GM19452 (cell line): ENCODE measurements at regions not wholly inside any gene's neighbourhood (a gene's known extent, or its start where the extent isn't known, plus 50 kb on each side); places are given as distances from the start of the nearest gene placed in this dataset.
"Not testable (repeated sequence)": the region's sequence is repeated elsewhere in the genome, so short reads cannot be mapped to it uniquely, and the experiment has no call there.

ENCODE experiments used
- ATAC-seq: cut with Tn5 transposase; IDR thresholded peaks from one replicate; pipeline ENCODE4 v1.9.1; 2021; ENCODE audit not compliant: unreplicated experiment

DNA sequence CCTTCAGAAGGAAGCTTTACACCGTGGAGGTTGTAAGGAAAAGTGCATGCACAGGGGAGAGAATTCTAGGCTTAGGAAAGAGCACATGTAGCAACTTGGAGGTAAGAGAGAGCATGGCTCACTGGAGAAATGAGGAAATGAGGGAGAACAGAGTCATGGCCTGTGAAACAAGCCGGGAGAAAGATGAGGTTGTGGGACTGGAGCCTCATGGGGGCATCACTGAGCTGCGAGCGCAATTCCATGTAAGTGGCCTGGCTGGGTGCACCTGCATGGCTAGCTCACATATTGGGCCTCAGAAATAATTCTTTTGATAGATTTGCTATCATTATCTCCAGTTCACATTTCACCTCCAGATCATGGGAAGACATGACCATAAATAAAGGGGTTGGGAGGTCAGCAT, 785.5 kb upstream of the RAB6C start:
- ATAC-seq = no peak

- ATAC-seq = no peak
These were observed 780.0 kb upstream of the RAB6C start for GRCh38 chr2:129199501-129199900.

- no peak for ATAC-seq
These were observed 777.8 kb upstream of the RAB6C start for GRCh38 chr2:129201696-129202095.

GRCh38 chr2:129203331-129203730, 776.1 kb upstream of the RAB6C start:
- ATAC-seq = no peak

GRCh38 chr2:129204581-129204980, 774.9 kb upstream of the RAB6C start:
- not testable (repeated sequence) for ATAC-seq

DNA sequence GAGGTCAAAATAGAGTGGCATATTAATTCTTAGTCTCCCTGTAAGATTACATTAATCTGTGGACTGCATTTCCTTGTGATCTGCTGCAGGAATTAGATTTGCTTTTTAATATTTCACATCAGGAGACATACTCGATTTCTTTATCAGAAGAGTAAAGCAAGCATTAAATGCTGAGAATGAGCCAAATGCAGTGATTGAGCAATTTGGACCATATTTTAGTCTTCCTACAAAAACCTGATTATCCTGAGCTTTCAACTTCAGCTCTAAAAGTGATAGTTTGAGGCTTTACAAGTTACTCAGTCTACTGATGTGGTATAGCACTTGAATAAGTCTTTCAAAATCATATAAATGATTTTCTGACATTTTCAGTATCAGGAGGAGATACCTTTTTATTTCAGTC, 774.3 kb upstream of the RAB6C start:
- no peak for ATAC-seq

DNA sequence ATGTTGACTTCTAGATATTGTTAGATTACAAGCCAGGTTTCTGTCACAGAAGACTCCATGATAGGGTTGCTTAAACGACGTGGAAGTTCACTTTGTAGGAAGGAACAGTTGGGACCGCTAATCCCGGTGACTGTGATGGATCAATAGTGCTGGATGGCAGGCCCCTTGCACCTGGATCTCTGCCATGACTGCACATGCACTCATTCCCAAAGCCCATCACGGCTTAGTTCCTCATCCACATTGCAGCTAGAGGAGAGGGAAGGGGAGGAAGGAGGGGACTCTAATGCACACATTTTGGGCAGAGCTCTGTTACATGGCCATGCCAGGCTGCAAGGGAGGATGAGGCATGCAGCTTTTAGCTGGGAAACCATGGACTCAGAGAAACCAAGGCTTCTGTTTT, 773.7 kb upstream of the RAB6C start:
- no peak for ATAC-seq

- no peak for ATAC-seq
These were observed 767.0 kb upstream of the RAB6C start for GRCh38 chr2:129212299-129212958.

DNA sequence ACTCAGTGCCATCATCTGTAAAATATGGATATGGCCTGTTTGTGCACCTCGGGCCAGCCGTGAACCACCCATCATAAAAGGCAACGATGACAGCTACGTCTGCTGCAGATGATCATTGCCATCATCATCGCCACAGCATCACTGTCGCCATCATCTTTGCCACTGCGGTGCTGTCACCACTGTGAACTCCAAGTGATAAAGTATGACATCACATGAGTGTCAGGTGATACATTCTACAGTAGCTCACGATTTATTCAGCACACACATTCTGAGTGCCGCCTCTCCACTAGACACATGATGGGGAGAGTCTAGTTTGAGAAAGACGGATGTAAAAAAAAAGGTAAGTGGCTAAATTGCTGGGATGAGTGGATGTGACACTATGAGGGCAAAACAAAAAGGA, 755.4 kb upstream of the RAB6C start:
- ATAC-seq = no peak

DNA sequence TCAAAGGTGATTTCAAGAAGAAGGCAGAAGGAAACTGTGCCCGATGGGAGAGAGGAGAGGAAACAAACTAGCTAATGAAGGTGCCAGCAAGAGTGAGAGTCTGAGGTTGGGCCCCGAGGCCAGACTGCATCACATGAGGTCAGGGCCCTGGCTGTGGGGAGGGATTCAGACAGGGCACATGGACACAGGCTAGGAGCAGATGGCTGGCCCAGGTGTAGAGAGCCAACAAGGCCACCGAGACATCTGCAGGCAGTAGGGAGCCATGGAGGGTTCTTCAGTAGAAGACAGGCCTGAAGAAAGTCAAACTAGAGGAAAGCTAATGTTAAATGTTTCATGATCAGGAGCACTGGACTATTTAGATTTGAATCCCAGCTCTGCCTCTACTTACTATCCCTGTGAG, 755.0 kb upstream of the RAB6C start:
- ATAC-seq = no peak

GRCh38 chr2:129229196-129229595, 750.3 kb upstream of the RAB6C start:
- no peak for ATAC-seq

GRCh38 chr2:129229830-129230441, 749.5 kb upstream of the RAB6C start:
- ATAC-seq = no peak

GRCh38 chr2:129231924-129232323, 747.5 kb upstream of the RAB6C start:
- ATAC-seq = no peak

DNA sequence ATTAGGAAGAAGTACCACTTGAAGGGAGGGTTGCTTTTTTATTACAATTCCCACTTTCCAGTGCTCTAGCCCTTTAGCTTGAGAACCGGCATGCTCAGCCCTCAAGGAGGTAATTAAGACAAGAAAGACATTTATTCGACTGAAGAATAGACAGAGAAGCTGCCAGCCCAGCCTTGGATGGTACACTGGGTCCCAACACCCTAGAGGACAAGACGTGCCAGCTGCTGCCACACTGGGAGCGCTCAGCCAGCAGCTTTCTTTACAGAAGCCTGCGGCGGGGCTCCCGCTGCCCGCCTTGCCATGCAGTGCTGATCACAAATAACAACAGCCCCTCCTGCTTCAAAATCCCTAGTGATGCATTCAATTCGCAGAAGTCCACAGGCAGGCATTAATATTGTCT, 746.3 kb upstream of the RAB6C start:
- ATAC-seq = no peak

- ATAC-seq = no peak
These were observed 745.6 kb upstream of the RAB6C start for GRCh38 chr2:129233751-129234406.

DNA sequence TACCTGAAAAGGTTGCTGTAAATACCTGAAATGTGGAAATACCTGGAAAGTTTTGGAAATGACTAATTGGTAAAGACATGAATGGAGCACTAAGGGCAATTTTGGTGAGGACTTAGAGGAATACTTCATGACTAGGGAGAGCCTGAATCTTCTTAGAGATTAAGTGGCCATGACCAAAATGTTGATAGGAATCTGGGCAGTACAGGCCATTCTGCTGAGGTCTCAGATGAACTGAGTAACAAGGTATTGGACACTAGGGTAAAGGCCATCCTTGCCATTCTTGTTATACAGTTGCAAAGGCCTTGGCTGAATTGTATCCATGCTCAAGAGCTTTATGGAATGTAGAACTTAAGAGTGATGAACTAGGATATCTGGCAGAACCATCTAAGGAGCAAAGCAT, 742.9 kb upstream of the RAB6C start:
- ATAC-seq = no peak

DNA sequence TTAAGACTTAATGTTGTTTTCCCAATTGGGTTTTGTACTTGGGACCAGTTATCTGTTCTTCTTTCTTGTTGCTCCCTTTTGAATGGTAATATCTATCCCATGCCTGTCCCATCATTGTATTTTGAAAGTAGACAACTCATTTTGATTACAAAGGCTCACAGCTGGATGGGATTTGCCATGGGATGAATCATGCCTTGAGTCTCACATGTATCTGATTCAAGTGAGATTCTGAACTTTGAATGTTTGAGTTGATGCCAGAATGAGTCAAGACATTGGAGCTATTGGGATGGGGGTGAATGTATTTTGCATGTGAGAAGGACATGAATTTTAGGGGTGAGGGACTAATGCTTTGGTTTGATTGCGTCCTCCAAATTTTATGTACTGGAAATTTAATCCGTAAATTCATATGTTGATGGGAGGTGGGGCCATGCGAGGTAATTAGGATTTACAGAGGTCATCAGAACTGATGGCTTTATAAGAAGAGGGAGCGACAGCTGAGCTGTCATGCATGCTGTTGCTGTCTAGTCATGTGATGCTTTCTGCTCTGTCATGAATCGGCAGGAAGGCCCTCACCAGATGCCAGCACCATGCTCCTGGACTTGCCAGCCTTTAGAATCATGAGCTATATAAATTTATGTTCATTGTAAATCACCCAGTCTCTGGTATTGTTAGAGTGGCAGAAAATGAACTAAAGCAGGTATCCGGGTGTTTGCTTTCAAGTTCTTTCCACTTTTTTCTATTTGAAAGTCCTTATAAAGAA, 741.3 kb upstream of the RAB6C start:
- no peak for ATAC-seq

DNA sequence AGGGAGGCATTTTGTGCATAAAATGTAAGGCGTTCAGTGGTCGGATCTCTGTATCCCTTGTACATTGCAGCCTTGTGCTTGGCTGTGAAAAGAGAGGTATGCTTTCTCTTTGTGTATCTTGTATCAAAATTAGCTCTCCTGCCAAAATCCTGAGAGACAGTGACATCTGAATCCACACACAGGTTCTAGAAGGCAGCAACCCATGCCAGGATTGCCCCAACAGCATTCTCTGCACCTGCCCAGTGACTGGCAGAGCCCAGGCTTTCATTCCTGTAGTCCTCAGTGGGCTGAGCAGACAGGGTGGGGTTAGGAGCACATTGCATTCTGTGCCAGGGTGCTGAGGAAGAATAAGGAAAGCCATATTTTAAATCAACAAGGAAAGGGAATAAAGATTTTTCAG, 740.3 kb upstream of the RAB6C start:
- ATAC-seq = no peak

- ATAC-seq = no peak
These were observed 739.4 kb upstream of the RAB6C start for GRCh38 chr2:129240061-129240460.

DNA sequence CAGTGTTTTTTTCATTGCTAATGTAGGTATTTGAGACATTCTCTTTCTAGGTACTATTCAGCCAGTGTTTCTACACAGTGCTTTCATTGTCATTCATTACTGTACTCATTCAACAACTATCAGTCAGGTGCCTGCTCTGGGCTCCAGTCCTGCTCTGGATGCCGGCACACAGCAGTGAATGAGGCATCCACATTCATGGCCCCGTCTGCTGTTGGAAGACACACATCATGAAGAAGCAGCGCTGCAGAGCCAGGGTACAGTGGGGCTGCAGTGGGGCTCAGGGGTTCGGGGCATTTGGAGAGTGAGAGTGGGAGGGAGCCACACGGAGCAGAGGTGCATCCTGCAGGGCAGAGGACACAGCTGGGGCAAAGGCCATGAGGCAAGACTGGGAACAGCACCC, 737.2 kb upstream of the RAB6C start:
- ATAC-seq = no peak

- no peak for ATAC-seq
These were observed 731.7 kb upstream of the RAB6C start for GRCh38 chr2:129247751-129248150.

- ATAC-seq = no peak
These were observed 731.3 kb upstream of the RAB6C start for GRCh38 chr2:129248198-129248597.
